HL-60 (cell line): ENCODE measurements at regions not wholly inside any gene's neighbourhood (a gene's known extent, or its start where the extent isn't known, plus 50 kb on each side); places are given as distances from the start of the nearest gene placed in this dataset.

Experiments
- CTCF ChIP-seq: IDR thresholded peaks from one replicate; pipeline ENCODE4 v1.5.1; 2011; ENCODE audit warnings: low read length, control low read depth, inconsistent platforms; ENCODE audit not compliant: insufficient read depth
- GABPA ChIP-seq: IDR thresholded peaks from 2 replicates; pipeline ENCODE4 v1.6.1; 2012; ENCODE audit warnings: low read depth
- POLR2AphosphoS5 ChIP-seq: IDR thresholded peaks from 2 replicates; pipeline ENCODE4 v1.6.1; 2012; ENCODE audit warnings: low read depth
- REST ChIP-seq: IDR thresholded peaks from 2 replicates; pipeline ENCODE4 v1.6.1; 2012; ENCODE audit warnings: low read depth; ENCODE audit not compliant: insufficient replicate concordance
- SPI1 ChIP-seq: IDR thresholded peaks from 2 replicates; pipeline ENCODE4 v1.6.1; 2012; ENCODE audit warnings: low read depth, mild to moderate bottlenecking, borderline replicate concordance

GRCh38 chr6:6873778-6874177 is 234.0 kb upstream of the RREB1 start:
- no peak for TF ChIP-seq CTCF
- TF ChIP-seq GABPA: no peak
- no peak for TF ChIP-seq REST
- TF ChIP-seq POLR2AphosphoS5: no peak
- TF ChIP-seq SPI1: no peak
